ENCODE measurements at regions not wholly inside any gene's neighbourhood (a gene's known extent, or its start where the extent isn't known, plus 50 kb on each side); places are given as distances from the start of the nearest gene placed in this dataset.

DNA sequence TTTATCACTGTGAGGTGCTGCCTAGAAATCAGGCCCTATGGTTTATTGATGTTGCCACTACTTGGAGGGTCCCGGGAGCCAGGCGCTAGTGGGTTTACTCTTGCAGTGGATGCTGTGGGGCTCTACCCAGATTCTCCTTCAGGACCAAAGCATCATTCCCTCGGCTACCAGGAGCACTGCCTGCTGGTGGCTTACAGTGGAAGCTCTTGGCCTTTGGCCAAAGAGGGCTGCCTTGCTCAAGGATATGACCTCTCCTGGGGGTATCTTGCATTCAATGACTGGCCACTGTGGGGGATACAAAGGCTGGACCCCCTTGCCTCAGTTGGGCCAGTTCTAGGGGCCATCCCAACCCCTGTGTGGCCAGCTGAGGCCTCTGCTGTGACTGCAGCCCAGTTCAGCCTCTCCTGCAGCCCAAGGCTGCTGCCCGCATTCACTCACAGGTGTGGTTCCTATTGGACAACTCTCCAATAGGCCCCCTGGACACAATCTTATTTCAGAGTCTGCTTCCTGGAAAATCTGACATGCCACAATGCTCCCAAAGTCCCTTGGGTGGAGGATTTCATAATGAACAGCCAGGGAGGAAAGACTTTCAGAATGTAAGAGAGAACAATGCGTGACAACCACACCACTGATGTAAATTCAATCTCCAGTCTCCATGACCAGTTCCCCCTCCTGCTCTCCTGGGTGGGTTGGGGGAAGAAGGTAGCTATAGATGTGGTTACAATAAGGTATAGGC is 196.3 kb downstream of the SNX10 start:
- TF ChIP-seq, protein P1, sequence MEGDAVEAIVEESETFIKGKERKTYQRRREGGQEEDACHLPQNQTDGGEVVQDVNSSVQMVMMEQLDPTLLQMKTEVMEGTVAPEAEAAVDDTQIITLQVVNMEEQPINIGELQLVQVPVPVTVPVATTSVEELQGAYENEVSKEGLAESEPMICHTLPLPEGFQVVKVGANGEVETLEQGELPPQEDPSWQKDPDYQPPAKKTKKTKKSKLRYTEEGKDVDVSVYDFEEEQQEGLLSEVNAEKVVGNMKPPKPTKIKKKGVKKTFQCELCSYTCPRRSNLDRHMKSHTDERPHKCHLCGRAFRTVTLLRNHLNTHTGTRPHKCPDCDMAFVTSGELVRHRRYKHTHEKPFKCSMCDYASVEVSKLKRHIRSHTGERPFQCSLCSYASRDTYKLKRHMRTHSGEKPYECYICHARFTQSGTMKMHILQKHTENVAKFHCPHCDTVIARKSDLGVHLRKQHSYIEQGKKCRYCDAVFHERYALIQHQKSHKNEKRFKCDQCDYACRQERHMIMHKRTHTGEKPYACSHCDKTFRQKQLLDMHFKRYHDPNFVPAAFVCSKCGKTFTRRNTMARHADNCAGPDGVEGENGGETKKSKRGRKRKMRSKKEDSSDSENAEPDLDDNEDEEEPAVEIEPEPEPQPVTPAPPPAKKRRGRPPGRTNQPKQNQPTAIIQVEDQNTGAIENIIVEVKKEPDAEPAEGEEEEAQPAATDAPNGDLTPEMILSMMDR (IDR thresholded peaks at IDR 0.05) = no peak
- TF ChIP-seq POLR2A (IDR thresholded peaks at IDR 0.05) = no peak

All from Peyer's patch (tissue), 4 donors.